Astrocyte of the cerebellum (primary cell): ENCODE measurements at regions not wholly inside any gene's neighbourhood (a gene's known extent, or its start where the extent isn't known, plus 50 kb on each side); places are given as distances from the start of the nearest gene placed in this dataset.
"Not testable (repeated sequence)": the region's sequence is repeated elsewhere in the genome, so short reads cannot be mapped to it uniquely, and the experiment has no call there.

ENCODE experiments used
- DNase-seq: peaks from one replicate; pipeline ENCODE4 v3.0.0-alpha.2; 2011; ENCODE audit warnings: low read depth
- H3K4me3 ChIP-seq: 2 replicates; pipeline ENCODE4 v1.5.1; 2011; ENCODE audit warnings: mild to moderate bottlenecking, low read depth, low read length, moderate library complexity
- in situ Hi-C: cut with HindIII; loops from 2 replicates; pipeline ENCODE4 v1.10.0; 2017; ENCODE audit warnings: low sequenced_read_pairs
- TF ChIP-seq, protein P1 (sequence below): IDR thresholded peaks from 2 replicates; pipeline ENCODE4 v1.5.1; 2012; ENCODE audit warnings: low read length, low read depth, moderate library complexity, mild to moderate bottlenecking; ENCODE audit errors: missing control alignments

GRCh38 chr12:59318940-59319339, 276.9 kb upstream of the SLC16A7 start:
- H3K4me3 ChIP-seq: no peak overlapping the region
- DNase-seq: no peak
- TF ChIP-seq, protein P1, sequence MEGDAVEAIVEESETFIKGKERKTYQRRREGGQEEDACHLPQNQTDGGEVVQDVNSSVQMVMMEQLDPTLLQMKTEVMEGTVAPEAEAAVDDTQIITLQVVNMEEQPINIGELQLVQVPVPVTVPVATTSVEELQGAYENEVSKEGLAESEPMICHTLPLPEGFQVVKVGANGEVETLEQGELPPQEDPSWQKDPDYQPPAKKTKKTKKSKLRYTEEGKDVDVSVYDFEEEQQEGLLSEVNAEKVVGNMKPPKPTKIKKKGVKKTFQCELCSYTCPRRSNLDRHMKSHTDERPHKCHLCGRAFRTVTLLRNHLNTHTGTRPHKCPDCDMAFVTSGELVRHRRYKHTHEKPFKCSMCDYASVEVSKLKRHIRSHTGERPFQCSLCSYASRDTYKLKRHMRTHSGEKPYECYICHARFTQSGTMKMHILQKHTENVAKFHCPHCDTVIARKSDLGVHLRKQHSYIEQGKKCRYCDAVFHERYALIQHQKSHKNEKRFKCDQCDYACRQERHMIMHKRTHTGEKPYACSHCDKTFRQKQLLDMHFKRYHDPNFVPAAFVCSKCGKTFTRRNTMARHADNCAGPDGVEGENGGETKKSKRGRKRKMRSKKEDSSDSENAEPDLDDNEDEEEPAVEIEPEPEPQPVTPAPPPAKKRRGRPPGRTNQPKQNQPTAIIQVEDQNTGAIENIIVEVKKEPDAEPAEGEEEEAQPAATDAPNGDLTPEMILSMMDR: no peak
- in situ Hi-C loops: no loop called here

DNA sequence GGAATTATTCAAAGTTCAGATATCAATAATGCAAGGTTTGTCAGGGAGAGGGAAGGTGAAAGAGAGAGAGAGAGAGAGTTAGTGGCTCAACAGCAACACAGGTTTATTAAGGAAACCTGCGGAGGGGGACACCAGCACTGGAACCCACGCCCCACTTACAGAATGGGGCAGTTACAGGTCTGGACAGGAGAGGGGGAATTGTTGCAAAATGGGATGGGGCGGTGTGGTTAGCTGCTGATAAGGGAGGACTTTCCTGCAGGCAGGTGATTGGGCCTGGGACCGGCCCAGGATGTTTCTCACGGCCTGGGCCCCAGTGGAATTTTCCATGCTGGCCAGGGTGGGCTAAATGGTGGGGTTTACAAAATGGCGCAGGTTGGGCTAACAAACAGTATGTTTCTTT, 278.2 kb upstream of the SLC16A7 start:
- DNase-seq: no peak
- H3K4me3 ChIP-seq: no peak overlapping the region
- in situ Hi-C loops: no loop called here
- TF ChIP-seq, protein P1: no peak

DNA sequence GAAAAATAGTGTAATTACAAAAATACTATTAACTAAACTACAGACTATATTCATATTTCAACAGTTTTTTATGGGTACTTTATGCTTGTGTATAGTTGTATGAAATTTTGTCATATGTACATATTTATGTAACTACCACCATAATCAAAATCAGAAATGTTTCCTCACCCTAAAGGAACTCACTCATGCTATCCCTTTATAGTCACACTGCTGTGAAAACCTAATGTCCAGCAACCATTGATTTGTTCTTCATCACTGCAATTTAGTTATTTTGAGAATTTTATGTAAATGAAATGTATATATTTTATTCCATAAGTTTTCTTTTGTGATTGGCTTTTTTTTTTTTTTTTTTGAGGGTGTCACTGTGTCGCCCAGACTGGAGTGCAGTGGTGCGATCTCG, 278.9 kb upstream of the SLC16A7 start:
- TF ChIP-seq, protein P1: no peak
- H3K4me3 ChIP-seq: no peak overlapping the region
- DNase-seq: no peak
- in situ Hi-C loops: no loop called here

- in situ Hi-C loops, DNase-seq, H3K4me3 ChIP-seq: not testable (repeated sequence)
Measured at GRCh38 chr12:59316354-59316753, 279.5 kb upstream of the SLC16A7 start.

- TF ChIP-seq, protein P1: no peak
- no peak overlapping the region for H3K4me3 ChIP-seq
- in situ Hi-C loops: no loop called here
- DNase-seq: no peak
Measured at GRCh38 chr12:59314209-59314608, 281.6 kb upstream of the SLC16A7 start.

- H3K4me3 ChIP-seq: no peak overlapping the region
- in situ Hi-C loops: no loop called here
- no peak for DNase-seq
- TF ChIP-seq, protein P1: no peak
Measured at GRCh38 chr12:59304077-59304721, 291.6 kb upstream of the SLC16A7 start.

- TF ChIP-seq, protein P1: no peak
Measured at GRCh38 chr12:59298296-59298695, 297.5 kb upstream of the SLC16A7 start.

More at GRCh38 chr12:59298296-59298695, 297.5 kb upstream of the SLC16A7 start:
- H3K4me3 ChIP-seq: no peak overlapping the region
- in situ Hi-C loops: no loop called here
- DNase-seq: no peak
